IMR-90 (cell line): ENCODE measurements at regions not wholly inside any gene's neighbourhood (a gene's known extent, or its start where the extent isn't known, plus 50 kb on each side); places are given as distances from the start of the nearest gene placed in this dataset.

ENCODE experiments used
- ATAC-seq: fragments of 200-7000 bp; cut with Tn5 transposase; 2 replicates; pipeline ENCODE4 v1.9.1; 2020; ENCODE audit warnings: low read depth, mild to moderate bottlenecking, moderate library complexity
- BruUV-seq: library from RNA; stranded (reverse); fragments of 400-500 nt; replicated peaks from 2 replicates; lab custom pipeline; 2021; lab: Mats Ljungman, UMichigan
- CTCF ChIA-PET: fragments of 300-600 bp; formaldehyde crosslinking; extraction: SDS; loops from one replicate; lab custom pipeline; 2021; ENCODE audit warnings: antibody characterized with exemption; lab: Yijun Ruan, JAX
- POLR2A ChIA-PET: fragments of 300-600 bp; sonication (Branson Sonifier 250); formaldehyde crosslinking; loops from one replicate; lab custom pipeline; 2022; ENCODE audit warnings: antibody characterized with exemption; ENCODE audit not compliant: unreplicated experiment; lab: Charles Lee
- DNase-seq: peaks from one replicate; pipeline ENCODE4 v3.0.0; 2013
- H2AFZ ChIP-seq: replicated peaks from 2 replicates; pipeline ENCODE3; 2013; ENCODE audit warnings: low read length, mild to moderate bottlenecking; ENCODE audit not compliant: poor library complexity
- H2AK5ac ChIP-seq: 2 replicates; pipeline ENCODE4 v1.6.1; 2013; ENCODE audit warnings: low read depth, low read length, inconsistent platforms
- H2AK9ac ChIP-seq: replicated peaks from 2 replicates; pipeline ENCODE3; 2013; ENCODE audit warnings: mild to moderate bottlenecking, low read depth, low read length, moderate library complexity; ENCODE audit not compliant: poor library complexity
- H2BK120ac ChIP-seq: 2 replicates; pipeline ENCODE4 v1.6.1; 2013; ENCODE audit warnings: low read depth, low read length, inconsistent platforms
- H2BK15ac ChIP-seq: 3 replicates; pipeline ENCODE4 v1.6.1; 2013; ENCODE audit warnings: low read depth, low read length, inconsistent platforms
- H2BK20ac ChIP-seq: 2 replicates; pipeline ENCODE4 v1.6.1; 2013; ENCODE audit warnings: low read depth, mild to moderate bottlenecking, inconsistent platforms, low read length, moderate library complexity
- H2BK5ac ChIP-seq: 2 replicates; pipeline ENCODE4 v1.6.1; 2013; ENCODE audit warnings: mild to moderate bottlenecking, low read depth, low read length, inconsistent platforms; ENCODE audit not compliant: poor library complexity, severe bottlenecking
- H3K14ac ChIP-seq: replicated peaks from 2 replicates; pipeline ENCODE4 v1.6.1; 2013; ENCODE audit warnings: low read depth, low read length, inconsistent platforms
- H3K18ac ChIP-seq: 2 replicates; pipeline ENCODE4 v1.6.1; 2013; ENCODE audit warnings: low read depth, low read length, control low read depth
- H3K23ac ChIP-seq: 2 replicates; pipeline ENCODE4 v1.6.1; 2013; ENCODE audit warnings: low read depth, low read length, inconsistent platforms
- H3K27ac ChIP-seq: 2 replicates; pipeline ENCODE4 v1.5.1; 2013; ENCODE audit warnings: mild to moderate bottlenecking, control low read depth, low read length; ENCODE audit not compliant: insufficient read depth
- H3K27me3 ChIP-seq: 2 replicates; pipeline ENCODE4 v1.6.1; 2013; ENCODE audit warnings: low read length; ENCODE audit not compliant: control insufficient read depth, insufficient read depth
- H3K36me3 ChIP-seq: 2 replicates; pipeline ENCODE4 v1.6.1; 2013; ENCODE audit warnings: low read length, mixed read lengths; ENCODE audit not compliant: control insufficient read depth, insufficient read depth
- H3K4ac ChIP-seq: 2 replicates; pipeline ENCODE4 v1.6.1; 2013; ENCODE audit warnings: low read depth, low read length, inconsistent platforms
- H3K4me1 ChIP-seq: 2 replicates; pipeline ENCODE4 v1.6.1; 2013; ENCODE audit warnings: low read length, mixed read lengths; ENCODE audit not compliant: control insufficient read depth, insufficient read depth
- H3K4me2 ChIP-seq: 2 replicates; pipeline ENCODE4 v1.6.1; 2013; ENCODE audit warnings: low read depth, mild to moderate bottlenecking, control low read depth, low read length, moderate library complexity
- H3K4me3 ChIP-seq: 2 replicates; pipeline ENCODE4 v1.5.1; 2013; ENCODE audit warnings: low read depth, mild to moderate bottlenecking, control low read depth, low read length, moderate library complexity; ENCODE audit not compliant: insufficient read depth
- H3K56ac ChIP-seq: 2 replicates; pipeline ENCODE4 v1.6.1; 2013; ENCODE audit warnings: low read length, inconsistent platforms; ENCODE audit not compliant: insufficient read depth; ENCODE audit errors: extremely low read depth
- H3K79me1 ChIP-seq, 2 experiments: 2 replicates each; pipeline ENCODE4 v1.6.1; 2013; ENCODE audit warnings: low read length in 2 of 2, inconsistent platforms in 1 of 2, low read depth in 1 of 2
- H3K9ac ChIP-seq: 2 replicates; pipeline ENCODE4 v1.6.1; 2013; ENCODE audit warnings: low read depth, low read length, control low read depth
- H3K9me1 ChIP-seq: 2 replicates; pipeline ENCODE4 v1.6.1; 2013; ENCODE audit warnings: low read length, inconsistent platforms; ENCODE audit not compliant: insufficient read depth
- H3K9me3 ChIP-seq: 2 replicates; pipeline ENCODE4 v1.6.1; 2013; ENCODE audit warnings: low read length; ENCODE audit not compliant: control insufficient read depth, insufficient read depth
- H4K20me1 ChIP-seq: 2 replicates; pipeline ENCODE4 v1.6.1; 2013; ENCODE audit warnings: low read length, inconsistent platforms; ENCODE audit not compliant: insufficient read depth
- H4K5ac ChIP-seq: 2 replicates; pipeline ENCODE4 v1.6.1; 2013; ENCODE audit warnings: mild to moderate bottlenecking, low read depth, low read length, control low read depth
- H4K8ac ChIP-seq, 2 experiments: 2 replicates each; pipeline ENCODE4 v1.6.1; 2013; ENCODE audit warnings: low read depth in 2 of 2, low read length in 2 of 2, control low read depth in 1 of 2, inconsistent platforms in 1 of 2
- H4K91ac ChIP-seq: 2 replicates; pipeline ENCODE4 v1.6.1; 2013; ENCODE audit warnings: low read depth, low read length, inconsistent platforms; ENCODE audit not compliant: insufficient read depth
- CEBPB ChIP-seq: IDR thresholded peaks from 2 replicates; pipeline ENCODE4 v1.6.1; 2012; ENCODE audit warnings: low read depth, low read length, improper control_type of control experiment
- CHD1 ChIP-seq: IDR thresholded peaks from 2 replicates; pipeline ENCODE4 v1.6.1; 2012; ENCODE audit warnings: low read depth, low read length, improper control_type of control experiment
- MAFK ChIP-seq: IDR thresholded peaks from 2 replicates; pipeline ENCODE4 v1.6.1; 2012; ENCODE audit warnings: low read depth, low read length, improper control_type of control experiment
- MAZ ChIP-seq: IDR thresholded peaks from 2 replicates; pipeline ENCODE4 v1.6.1; 2012; ENCODE audit warnings: low read depth, mild to moderate bottlenecking, low read length, improper control_type of control experiment, moderate library complexity, borderline replicate concordance
- MXI1 ChIP-seq: IDR thresholded peaks from 2 replicates; pipeline ENCODE4 v1.6.1; 2012; ENCODE audit warnings: low read depth, mild to moderate bottlenecking, low read length, moderate library complexity, borderline replicate concordance
- NFE2L2 ChIP-seq: fragments of 150-350 bp; IDR thresholded peaks from 2 replicates; pipeline ENCODE4 v1.6.1; 2016; ENCODE audit warnings: low read depth, mild to moderate bottlenecking, low read length
- POLR2A ChIP-seq: IDR thresholded peaks from 2 replicates; pipeline ENCODE4 v1.6.1; 2012; ENCODE audit warnings: mild to moderate bottlenecking, low read depth, low read length
- RCOR1 ChIP-seq: IDR thresholded peaks from 2 replicates; pipeline ENCODE4 v1.6.1; 2012; ENCODE audit warnings: mild to moderate bottlenecking, low read length, improper control_type of control experiment; ENCODE audit not compliant: insufficient replicate concordance
- RFX5 ChIP-seq: IDR thresholded peaks from 2 replicates; pipeline ENCODE4 v1.8.0; 2012; ENCODE audit warnings: low read depth, mild to moderate bottlenecking, low read length, moderate library complexity
- SMC3 ChIP-seq: fragments of 150-350 bp; IDR thresholded peaks from 2 replicates; pipeline ENCODE4 v1.6.1; 2016; ENCODE audit warnings: low read depth, mild to moderate bottlenecking, antibody characterized with exemption, low read length, moderate library complexity
- dilution Hi-C: fragments of 300-500 bp; cut with HindIII; formaldehyde crosslinking; loops from one replicate; pipeline ENCODE4 v1.14.3; 2018; ENCODE audit warnings: low sequenced_read_pairs; ENCODE audit not compliant: unreplicated experiment
- in situ Hi-C: fragments of 300-500 bp; cut with MboI; formaldehyde crosslinking; loops from 3 replicates; pipeline ENCODE4 v1.14.3; 2019; ENCODE audit warnings: low sequenced_read_pairs, inconsistent platforms, mixed read lengths
- intact Hi-C: fragments of 100-400 bp; cut with micrococcal nuclease; formaldehyde crosslinking; loops from 2 replicates; pipeline ENCODE4 v1.10.0; 2022
- TF ChIP-seq, protein P1 (sequence below): fragments of 150-350 bp; IDR thresholded peaks from 2 replicates; pipeline ENCODE4 v1.6.1; 2017; ENCODE audit warnings: mild to moderate bottlenecking, antibody characterized with exemption, low read length, low read depth
- TF ChIP-seq, protein P2 (sequence below): fragments of 150-350 bp; IDR thresholded peaks from 2 replicates; pipeline ENCODE4 v1.6.1; 2016; ENCODE audit warnings: low read depth, mild to moderate bottlenecking, low read length, moderate library complexity, borderline replicate concordance
- TF ChIP-seq, protein P3 (sequence below): conservative IDR thresholded peaks from 2 replicates; pipeline ENCODE4 v1.5.1; 2012; ENCODE audit warnings: mild to moderate bottlenecking, low read depth, low read length, improper control_type of control experiment

DNA sequence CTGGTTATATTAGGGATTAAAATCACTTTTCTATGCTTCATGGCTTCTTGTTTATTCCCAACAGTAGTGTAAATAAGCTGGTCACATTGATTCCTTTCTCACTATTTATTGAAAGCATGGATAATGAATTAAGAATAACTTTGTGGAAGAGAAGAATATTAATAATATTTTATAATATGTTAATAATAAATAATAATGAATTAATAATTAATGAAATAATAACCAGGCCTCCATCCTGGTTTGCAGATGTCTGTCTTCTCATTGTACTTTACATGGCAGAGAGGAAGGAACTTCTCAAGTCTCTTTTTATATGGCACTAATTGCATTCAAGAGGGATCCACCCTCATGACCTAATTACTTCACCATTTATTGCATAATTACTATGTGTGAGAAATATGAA is 473.5 kb downstream of the PTPRC start:
- Histone ChIP-seq H3K23ac (no peak overlapping the region), H4K8ac (no peak overlapping the region), H3K14ac (no peak overlapping the region), H3K4me2 (no peak overlapping the region), H3K4ac (no peak overlapping the region), H3K18ac (no peak overlapping the region), H2BK15ac (no peak overlapping the region), H3K9ac (no peak overlapping the region), H4K20me1 (no peaks in the 10 kb centered on the region), H3K27me3 (no peaks in the 10 kb centered on the region), H4K91ac (no peak overlapping the region), H4K5ac (no peak overlapping the region), H3K9me3 (no peaks in the 10 kb centered on the region), H2AFZ (no peak overlapping the region), H2BK5ac (no peak overlapping the region), H3K27ac (no peak overlapping the region), H3K79me1 (no peaks in the 10 kb centered on the region), H2BK20ac (no peak overlapping the region), H3K4me1 (no peaks in the 10 kb centered on the region), H3K56ac (no peak overlapping the region), H2BK120ac (no peak overlapping the region), H2AK5ac (no peak overlapping the region), H3K36me3 (no peaks in the 10 kb centered on the region), H3K4me3 (no peak overlapping the region), H2AK9ac (no peak overlapping the region), H3K9me1 (no peaks in the 10 kb centered on the region)
- in situ Hi-C loops: loop anchor here (25.0 kb wide), 1 partner anchor 325 kb away; no protein-coding TSS in a partner anchor
- intact Hi-C loops: loop anchor here (2.0 to 5.0 kb wide), 5 partner anchors 176 to 440 kb away; no protein-coding TSS in a partner anchor
- no peak for TF ChIP-seq RCOR1
- no peak for TF ChIP-seq CEBPB
- no peak for TF ChIP-seq NFE2L2
- no peak for TF ChIP-seq CHD1
- TF ChIP-seq POLR2A: no peak
- TF ChIP-seq SMC3: no peak
- TF ChIP-seq, protein P1, sequence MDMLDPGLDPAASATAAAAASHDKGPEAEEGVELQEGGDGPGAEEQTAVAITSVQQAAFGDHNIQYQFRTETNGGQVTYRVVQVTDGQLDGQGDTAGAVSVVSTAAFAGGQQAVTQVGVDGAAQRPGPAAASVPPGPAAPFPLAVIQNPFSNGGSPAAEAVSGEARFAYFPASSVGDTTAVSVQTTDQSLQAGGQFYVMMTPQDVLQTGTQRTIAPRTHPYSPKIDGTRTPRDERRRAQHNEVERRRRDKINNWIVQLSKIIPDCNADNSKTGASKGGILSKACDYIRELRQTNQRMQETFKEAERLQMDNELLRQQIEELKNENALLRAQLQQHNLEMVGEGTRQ: no peak
- no peak for TF ChIP-seq MAFK
- TF ChIP-seq, protein P2, sequence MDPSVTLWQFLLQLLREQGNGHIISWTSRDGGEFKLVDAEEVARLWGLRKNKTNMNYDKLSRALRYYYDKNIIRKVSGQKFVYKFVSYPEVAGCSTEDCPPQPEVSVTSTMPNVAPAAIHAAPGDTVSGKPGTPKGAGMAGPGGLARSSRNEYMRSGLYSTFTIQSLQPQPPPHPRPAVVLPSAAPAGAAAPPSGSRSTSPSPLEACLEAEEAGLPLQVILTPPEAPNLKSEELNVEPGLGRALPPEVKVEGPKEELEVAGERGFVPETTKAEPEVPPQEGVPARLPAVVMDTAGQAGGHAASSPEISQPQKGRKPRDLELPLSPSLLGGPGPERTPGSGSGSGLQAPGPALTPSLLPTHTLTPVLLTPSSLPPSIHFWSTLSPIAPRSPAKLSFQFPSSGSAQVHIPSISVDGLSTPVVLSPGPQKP: no peak
- no peak for TF ChIP-seq RFX5
- TF ChIP-seq MXI1: no peak
- TF ChIP-seq, protein P3, sequence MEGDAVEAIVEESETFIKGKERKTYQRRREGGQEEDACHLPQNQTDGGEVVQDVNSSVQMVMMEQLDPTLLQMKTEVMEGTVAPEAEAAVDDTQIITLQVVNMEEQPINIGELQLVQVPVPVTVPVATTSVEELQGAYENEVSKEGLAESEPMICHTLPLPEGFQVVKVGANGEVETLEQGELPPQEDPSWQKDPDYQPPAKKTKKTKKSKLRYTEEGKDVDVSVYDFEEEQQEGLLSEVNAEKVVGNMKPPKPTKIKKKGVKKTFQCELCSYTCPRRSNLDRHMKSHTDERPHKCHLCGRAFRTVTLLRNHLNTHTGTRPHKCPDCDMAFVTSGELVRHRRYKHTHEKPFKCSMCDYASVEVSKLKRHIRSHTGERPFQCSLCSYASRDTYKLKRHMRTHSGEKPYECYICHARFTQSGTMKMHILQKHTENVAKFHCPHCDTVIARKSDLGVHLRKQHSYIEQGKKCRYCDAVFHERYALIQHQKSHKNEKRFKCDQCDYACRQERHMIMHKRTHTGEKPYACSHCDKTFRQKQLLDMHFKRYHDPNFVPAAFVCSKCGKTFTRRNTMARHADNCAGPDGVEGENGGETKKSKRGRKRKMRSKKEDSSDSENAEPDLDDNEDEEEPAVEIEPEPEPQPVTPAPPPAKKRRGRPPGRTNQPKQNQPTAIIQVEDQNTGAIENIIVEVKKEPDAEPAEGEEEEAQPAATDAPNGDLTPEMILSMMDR: no peak
- no peak for TF ChIP-seq MAZ
- BruUV-seq: no TSS peak
- CTCF ChIA-PET: interaction anchor here (0.6 to 1.9 kb wide), 8 partner anchors 10 to 1197 kb away, joined by 3 to 8 read pairs (median 4); no protein-coding TSS in a partner anchor
- DNase-seq (no peak), ATAC-seq (no peak)
- dilution Hi-C loops: no loop called here
- POLR2A ChIA-PET: no interaction called here
